D721Med (cell line): ENCODE measurements at regions not wholly inside any gene's neighbourhood (a gene's known extent, or its start where the extent isn't known, plus 50 kb on each side); places are given as distances from the start of the nearest gene placed in this dataset.

Experiments
- DNase-seq: peaks from one replicate; pipeline ENCODE4 v3.0.0; 2011; ENCODE audit warnings: low spot score; ENCODE audit not compliant: insufficient read length
- FAIRE-seq: peaks from 2 replicates; lab custom pipeline; 2011; peaks lifted over from hg19 to GRCh38; lab: Jason Lieb, UNC
- TF ChIP-seq, protein P1 (sequence below): IDR thresholded peaks from 2 replicates; pipeline ENCODE4 v1.5.1; 2012; ENCODE audit warnings: mild to moderate bottlenecking, control low read depth; ENCODE audit not compliant: insufficient read depth; ENCODE audit errors: missing control alignments

DNA sequence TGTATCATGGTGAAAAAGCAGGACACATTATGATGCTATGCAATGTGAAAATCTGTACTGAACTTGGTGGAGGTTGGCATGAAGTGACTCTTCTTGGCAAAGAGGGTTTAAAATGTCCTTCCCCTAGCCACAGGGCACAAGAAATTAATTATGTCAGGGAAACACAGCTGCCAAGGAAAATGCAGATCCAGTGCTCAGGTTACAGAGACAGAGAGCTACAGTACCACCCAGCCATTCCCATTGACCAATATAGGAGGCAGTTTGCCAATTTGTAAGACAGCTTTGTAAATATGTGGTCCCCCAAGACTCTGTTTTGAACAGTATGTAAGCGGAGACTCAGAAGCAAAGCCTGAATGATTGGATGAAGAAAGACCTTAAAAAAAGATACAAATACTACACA, 69.4 kb upstream of the KLF12 start:
- no peak for FAIRE-seq
- DNase-seq = no peak
- TF ChIP-seq, protein P1, sequence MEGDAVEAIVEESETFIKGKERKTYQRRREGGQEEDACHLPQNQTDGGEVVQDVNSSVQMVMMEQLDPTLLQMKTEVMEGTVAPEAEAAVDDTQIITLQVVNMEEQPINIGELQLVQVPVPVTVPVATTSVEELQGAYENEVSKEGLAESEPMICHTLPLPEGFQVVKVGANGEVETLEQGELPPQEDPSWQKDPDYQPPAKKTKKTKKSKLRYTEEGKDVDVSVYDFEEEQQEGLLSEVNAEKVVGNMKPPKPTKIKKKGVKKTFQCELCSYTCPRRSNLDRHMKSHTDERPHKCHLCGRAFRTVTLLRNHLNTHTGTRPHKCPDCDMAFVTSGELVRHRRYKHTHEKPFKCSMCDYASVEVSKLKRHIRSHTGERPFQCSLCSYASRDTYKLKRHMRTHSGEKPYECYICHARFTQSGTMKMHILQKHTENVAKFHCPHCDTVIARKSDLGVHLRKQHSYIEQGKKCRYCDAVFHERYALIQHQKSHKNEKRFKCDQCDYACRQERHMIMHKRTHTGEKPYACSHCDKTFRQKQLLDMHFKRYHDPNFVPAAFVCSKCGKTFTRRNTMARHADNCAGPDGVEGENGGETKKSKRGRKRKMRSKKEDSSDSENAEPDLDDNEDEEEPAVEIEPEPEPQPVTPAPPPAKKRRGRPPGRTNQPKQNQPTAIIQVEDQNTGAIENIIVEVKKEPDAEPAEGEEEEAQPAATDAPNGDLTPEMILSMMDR = no peak

DNA sequence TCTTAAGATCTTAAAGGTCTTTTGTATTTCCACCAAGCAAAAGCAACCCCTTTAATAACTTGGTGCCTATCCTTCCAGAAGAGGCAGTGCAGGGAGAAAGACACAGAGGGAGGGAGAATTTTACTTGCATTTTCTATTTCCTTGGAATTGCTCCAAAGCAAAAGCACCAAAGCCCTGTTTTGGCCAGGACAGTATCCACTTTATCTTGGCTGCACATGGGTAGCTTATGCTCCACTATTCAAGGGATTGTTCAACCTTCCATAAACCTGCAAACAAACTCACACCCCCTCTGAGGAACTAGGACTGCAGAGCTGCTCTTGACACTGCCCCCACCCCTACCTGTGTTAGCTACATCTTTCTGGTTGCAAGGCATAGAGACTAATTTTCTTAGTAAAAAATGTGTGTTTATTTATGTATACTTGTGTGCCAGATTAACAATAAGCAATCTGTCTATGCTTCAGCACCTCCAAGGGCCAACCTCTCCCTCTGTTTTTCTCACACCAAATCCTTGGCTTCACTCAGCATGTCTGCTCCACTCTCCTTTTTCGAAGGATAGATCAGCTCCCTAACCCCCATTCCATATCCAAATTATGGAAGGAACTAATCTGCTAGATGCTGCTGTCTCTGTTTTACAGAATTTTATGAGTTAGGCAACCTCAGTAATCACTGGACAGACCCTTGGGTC, 68.1 kb upstream of the KLF12 start:
- DNase-seq (no peak), FAIRE-seq (no peak)
- TF ChIP-seq, protein P1 = no peak

DNA sequence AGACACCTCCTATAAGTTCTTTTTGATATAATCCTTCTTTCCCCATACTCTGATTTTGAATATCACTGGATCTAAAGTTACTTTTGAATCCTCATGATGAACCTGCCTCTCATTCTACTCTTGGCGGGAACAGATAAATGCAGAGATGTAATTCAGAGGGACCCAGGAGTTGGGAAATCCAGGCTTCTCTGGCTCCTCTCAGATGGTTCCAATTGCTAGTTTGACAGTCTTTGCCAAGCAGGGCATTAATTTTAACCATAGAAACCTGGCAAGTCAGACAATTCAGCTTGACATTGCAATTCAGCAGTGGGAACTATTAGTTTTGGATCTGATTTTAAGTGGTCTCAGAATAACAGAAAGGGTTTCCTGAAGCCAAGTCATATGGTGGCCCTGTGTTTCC, 67.3 kb upstream of the KLF12 start:
- TF ChIP-seq, protein P1 = no peak
- no peak for FAIRE-seq
- no peak for DNase-seq

DNA sequence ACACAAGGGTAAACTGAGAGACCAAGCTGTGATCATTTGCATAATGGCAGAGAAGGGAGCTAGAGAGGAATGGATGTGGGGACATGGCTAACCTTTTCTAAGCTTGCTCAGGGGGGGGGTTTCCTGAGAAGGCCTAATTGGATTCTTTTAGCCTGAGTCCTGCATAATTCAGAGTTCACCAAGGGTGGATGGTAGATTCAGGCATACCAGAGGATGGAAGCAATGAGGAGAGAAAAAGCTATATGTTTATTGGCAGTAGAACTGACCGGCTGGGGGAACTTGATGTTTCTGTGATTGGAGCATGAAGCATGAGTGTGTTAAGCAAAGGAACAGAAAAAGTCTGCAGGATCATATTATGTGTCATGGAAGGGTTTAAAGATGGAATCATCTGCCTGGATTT, 65.9 kb upstream of the KLF12 start:
- DNase-seq = no peak
- no peak for FAIRE-seq
- TF ChIP-seq, protein P1 = no peak

DNA sequence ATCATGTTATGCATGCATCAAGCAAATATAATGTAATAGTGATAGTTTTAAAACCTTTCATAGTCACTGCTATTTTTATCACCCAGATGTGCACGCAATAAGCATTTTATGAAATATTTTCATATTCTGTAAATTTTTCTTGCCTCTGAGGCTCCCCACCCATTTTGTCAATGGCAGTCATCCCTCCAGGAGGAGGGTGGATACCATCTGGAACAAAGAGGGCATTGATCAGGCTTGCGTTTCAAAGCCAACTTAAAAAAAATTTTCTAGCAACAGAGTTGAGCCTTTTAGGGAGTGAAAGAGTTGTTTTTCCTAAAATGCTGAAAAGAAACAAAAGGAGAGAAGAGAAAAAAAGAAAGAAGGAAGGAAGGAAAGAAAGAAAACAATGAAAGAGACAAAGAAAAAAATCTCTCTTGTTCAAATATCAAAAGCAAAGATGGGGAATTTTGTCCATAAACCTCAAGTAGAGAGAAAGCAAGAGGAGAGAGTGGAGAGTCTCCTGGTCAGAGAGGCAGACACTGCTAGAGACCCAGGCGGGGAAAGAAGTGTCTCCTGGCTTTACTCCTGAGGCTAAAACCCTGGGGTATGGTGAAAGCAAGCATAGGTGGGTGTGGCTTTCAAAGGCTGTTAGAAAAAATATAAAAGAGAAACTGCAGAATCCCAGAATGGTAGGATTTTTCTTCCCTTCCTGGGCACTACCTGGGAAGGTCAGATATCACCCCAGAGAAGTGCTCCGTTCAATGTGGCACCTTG, 63.6 kb upstream of the KLF12 start:
- FAIRE-seq (no peak), DNase-seq (no peak)
- TF ChIP-seq, protein P1 = no peak

DNA sequence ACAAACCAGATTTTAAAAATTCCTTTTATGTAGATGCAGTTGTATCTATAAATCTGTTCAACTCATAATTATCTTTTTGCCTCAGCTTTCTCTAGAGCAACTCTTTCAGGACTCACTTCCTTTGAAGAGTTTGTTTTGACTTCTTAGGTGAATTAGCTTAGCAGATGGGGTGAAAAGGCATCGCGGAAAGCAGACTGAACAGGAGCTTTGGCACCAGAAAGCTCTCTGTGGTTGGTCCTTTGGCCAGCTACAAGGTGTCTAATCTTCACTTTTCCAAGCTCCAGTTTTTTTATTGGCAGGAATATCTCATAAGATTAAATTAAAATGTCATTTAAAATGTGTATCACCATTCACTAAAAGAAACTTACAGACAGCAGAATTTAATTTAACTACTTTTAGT, 60.6 kb upstream of the KLF12 start:
- no peak for FAIRE-seq

More for the DNA sequence above, 60.6 kb upstream of the KLF12 start:
- DNase-seq = no peak
- TF ChIP-seq, protein P1 = no peak
